Activated B cell treated with CpG ODN at 0.5 μM for 24 hours (primary cell): ENCODE measurements at regions not wholly inside any gene's neighbourhood (a gene's known extent, or its start where the extent isn't known, plus 50 kb on each side); places are given as distances from the start of the nearest gene placed in this dataset.

Source experiments
- ATAC-seq: fragments of 200-7000 bp; cut with Tn5 transposase; one replicate; pipeline ENCODE4 v1.10.0; 2021; ENCODE audit warnings: low read depth, mild to moderate bottlenecking, moderate library complexity
- CTCF ChIA-PET: fragments of 350-600 bp; sonication (Branson Sonifier 250); formaldehyde crosslinking; loops from one replicate; lab custom pipeline; 2021; ENCODE audit warnings: antibody characterized with exemption; lab: Charles Lee
- POLR2A ChIA-PET: fragments of 350-600 bp; sonication (Branson Sonifier 250); formaldehyde crosslinking; loops from one replicate; lab custom pipeline; 2021; ENCODE audit warnings: antibody characterized with exemption; lab: Charles Lee
- DNase-seq: peaks from one replicate; pipeline ENCODE4 v3.0.0; 2022
- H3K27ac Mint-ChIP-seq: one replicate; pipeline ENCODE4 v1.8.0; 2020; ENCODE audit warnings: mixed read lengths
- H3K27me3 Mint-ChIP-seq: one replicate; pipeline ENCODE4 v1.8.0; 2021; ENCODE audit warnings: mixed read lengths
- H3K36me3 Mint-ChIP-seq: one replicate; pipeline ENCODE4 v1.8.0; 2021; ENCODE audit warnings: low read depth, mixed read lengths
- H3K4me1 Mint-ChIP-seq: one replicate; pipeline ENCODE4 v1.8.0; 2021; ENCODE audit warnings: mixed read lengths
- H3K4me3 Mint-ChIP-seq: one replicate; pipeline ENCODE4 v1.8.0; 2020; ENCODE audit warnings: mild to moderate bottlenecking, mixed read lengths
- H3K9me3 Mint-ChIP-seq: one replicate; pipeline ENCODE4 v1.8.0; 2020; ENCODE audit warnings: mixed read lengths
- CTCF ChIP-seq: fragments of 200-600 bp; IDR thresholded peaks from one replicate; pipeline ENCODE4 v1.8.0; 2022; ENCODE audit warnings: antibody characterized with exemption, mild to moderate bottlenecking
- intact Hi-C: fragments of 100-400 bp; cut with micrococcal nuclease; formaldehyde crosslinking; loops from one replicate; pipeline ENCODE4 v1.15.1; 2024

GRCh38 chr13:112244495-112245177 lies 131.5 kb upstream of the SPACA7 start:
- DNase-seq (no peak), ATAC-seq (no peak)
- H3K4me3 Mint-ChIP-seq = no peak overlapping the region
- no peak for TF ChIP-seq CTCF
- H3K4me1 Mint-ChIP-seq = no peaks in the 10 kb centered on the region
- no peaks in the 10 kb centered on the region for H3K9me3 Mint-ChIP-seq
- intact Hi-C loops = no loop called here
- no peaks in the 10 kb centered on the region for H3K27me3 Mint-ChIP-seq
- CTCF ChIA-PET = no interaction called here
- POLR2A ChIA-PET = no interaction called here
- no peak overlapping the region for H3K27ac Mint-ChIP-seq
- no peaks in the 10 kb centered on the region for H3K36me3 Mint-ChIP-seq

GRCh38 chr13:112245179-112245724 lies 130.9 kb upstream of the SPACA7 start:
- DNase-seq (no peak), ATAC-seq (no peak)
- H3K4me3 Mint-ChIP-seq = no peak overlapping the region
- POLR2A ChIA-PET = no interaction called here
- H3K27me3 Mint-ChIP-seq = no peaks in the 10 kb centered on the region
- intact Hi-C loops = no loop called here
- H3K4me1 Mint-ChIP-seq = no peaks in the 10 kb centered on the region
- no peak overlapping the region for H3K27ac Mint-ChIP-seq
- no peak for TF ChIP-seq CTCF
- no peaks in the 10 kb centered on the region for H3K9me3 Mint-ChIP-seq
- CTCF ChIA-PET = no interaction called here
- H3K36me3 Mint-ChIP-seq = no peaks in the 10 kb centered on the region

- intact Hi-C loops = no loop called here
- H3K36me3 Mint-ChIP-seq = no peaks in the 10 kb centered on the region
- ATAC-seq = no peak
Measured at GRCh38 chr13:112245989-112246388, 130.2 kb upstream of the SPACA7 start.

GRCh38 chr13:112246731-112247470 lies 129.3 kb upstream of the SPACA7 start:
- intact Hi-C loops = no loop called here
- H3K9me3 Mint-ChIP-seq = no peaks in the 10 kb centered on the region
- no peaks in the 10 kb centered on the region for H3K4me1 Mint-ChIP-seq
- no peaks in the 10 kb centered on the region for H3K36me3 Mint-ChIP-seq
- ChIA-PET POLR2A (no interaction called here), CTCF (no interaction called here)
- ATAC-seq (no peak), DNase-seq (no peak)
- no peak overlapping the region for H3K4me3 Mint-ChIP-seq
- no peak overlapping the region for H3K27ac Mint-ChIP-seq
- no peak for TF ChIP-seq CTCF
- H3K27me3 Mint-ChIP-seq = no peaks in the 10 kb centered on the region

More at GRCh38 chr13:112245989-112246388, 130.2 kb upstream of the SPACA7 start:
- H3K4me1 Mint-ChIP-seq = no peaks in the 10 kb centered on the region
- no peaks in the 10 kb centered on the region for H3K27me3 Mint-ChIP-seq
- no peak overlapping the region for H3K4me3 Mint-ChIP-seq
- no peak overlapping the region for H3K27ac Mint-ChIP-seq
- CTCF ChIA-PET = no interaction called here
- no peaks in the 10 kb centered on the region for H3K9me3 Mint-ChIP-seq
- DNase-seq = no peak
- no peak for TF ChIP-seq CTCF
- POLR2A ChIA-PET = no interaction called here
